ENCODE measurements at regions not wholly inside any gene's neighbourhood (a gene's known extent, or its start where the extent isn't known, plus 50 kb on each side); places are given as distances from the start of the nearest gene placed in this dataset.

- Histone ChIP-seq H3K9me2 (replicated peaks; ENCODE audit: insufficient read depth, low read length) (no peaks in the 10 kb centered on the region), H3K4me2 (ENCODE audit: low read depth, low read length, poor library complexity, severe bottlenecking) (no peak overlapping the region), H4K20me1 (ENCODE audit: insufficient read depth, low read depth, low read length) (no peaks in the 10 kb centered on the region), H3K9ac (ENCODE audit: low read length) (no peak overlapping the region), H3K9me3 (ENCODE audit: low read length) (no peaks in the 10 kb centered on the region), H3K27ac (ENCODE audit: low read length) (no peak overlapping the region), H3K4me3 (ENCODE audit: low read length) (no peak overlapping the region), H3K4me1 (ENCODE audit: low read length) (peaks cover 25% of the 10 kb centered on the region), H2AFZ (ENCODE audit: low read length) (no peak overlapping the region), H3K27me3 (ENCODE audit: low read length) (no peaks in the 10 kb centered on the region; the same call in 1 of the 2 replicates), H3K79me2 (ENCODE audit: low read length) (no peaks in the 10 kb centered on the region), H3K36me3 (ENCODE audit: insufficient read depth, low read length) (no peaks in the 10 kb centered on the region)
- no peak for DNase-seq
Measured at GRCh38 chr4:85416094-85416493, 58.9 kb upstream of the ARHGAP24 start.

GRCh38 chr4:85419103-85419502, 55.8 kb upstream of the ARHGAP24 start:
- no peak for DNase-seq
- H4K20me1 ChIP-seq (ENCODE audit: insufficient read depth, low read depth, low read length) = no peaks in the 10 kb centered on the region
- no peak overlapping the region for H3K9ac ChIP-seq (ENCODE audit: low read length)
- no peak overlapping the region for H2AFZ ChIP-seq (ENCODE audit: low read length)
- no peak overlapping the region for H3K27ac ChIP-seq (ENCODE audit: low read length)
- H3K4me2 ChIP-seq (ENCODE audit: low read depth, low read length, poor library complexity, severe bottlenecking) = no peak overlapping the region
- H3K9me2 ChIP-seq (replicated peaks; ENCODE audit: insufficient read depth, low read length) = no peaks in the 10 kb centered on the region
- H3K4me3 ChIP-seq (ENCODE audit: low read length) = no peak overlapping the region
- H3K4me1 ChIP-seq (ENCODE audit: low read length) = peaks cover 23% of the 10 kb centered on the region
- no peaks in the 10 kb centered on the region for H3K36me3 ChIP-seq (ENCODE audit: insufficient read depth, low read length)
- H3K9me3 ChIP-seq (ENCODE audit: low read length) = no peaks in the 10 kb centered on the region
- no peaks in the 10 kb centered on the region; the same call in 1 of the 2 replicates for H3K27me3 ChIP-seq (ENCODE audit: low read length)
- H3K79me2 ChIP-seq (ENCODE audit: low read length) = no peaks in the 10 kb centered on the region

GRCh38 chr4:85420831-85421230, 54.1 kb upstream of the ARHGAP24 start:
- no peak overlapping the region for H3K9ac ChIP-seq (ENCODE audit: low read length)
- no peak for DNase-seq
- H3K4me2 ChIP-seq (ENCODE audit: low read depth, low read length, poor library complexity, severe bottlenecking) = no peak overlapping the region
- no peaks in the 10 kb centered on the region for H3K36me3 ChIP-seq (ENCODE audit: insufficient read depth, low read length)
- no peaks in the 10 kb centered on the region for H3K79me2 ChIP-seq (ENCODE audit: low read length)
- H3K4me1 ChIP-seq (ENCODE audit: low read length) = peaks cover 23% of the 10 kb centered on the region
- H3K4me3 ChIP-seq (ENCODE audit: low read length) = no peak overlapping the region
- peak overlapping the region; percentile 55; the same call in 1 of the 2 replicates for H2AFZ ChIP-seq (ENCODE audit: low read length)
- no peaks in the 10 kb centered on the region for H4K20me1 ChIP-seq (ENCODE audit: insufficient read depth, low read depth, low read length)
- H3K9me3 ChIP-seq (ENCODE audit: low read length) = no peaks in the 10 kb centered on the region
- no peak overlapping the region for H3K27ac ChIP-seq (ENCODE audit: low read length)
- H3K9me2 ChIP-seq (replicated peaks; ENCODE audit: insufficient read depth, low read length) = no peaks in the 10 kb centered on the region
- H3K27me3 ChIP-seq (ENCODE audit: low read length) = no peaks in the 10 kb centered on the region; the same call in 1 of the 2 replicates

GRCh38 chr4:85423431-85423830, 51.5 kb upstream of the ARHGAP24 start:
- Histone ChIP-seq H3K9me2 (replicated peaks; ENCODE audit: insufficient read depth, low read length) (no peaks in the 10 kb centered on the region), H3K4me1 (ENCODE audit: low read length) (peaks cover 20% of the 10 kb centered on the region), H3K79me2 (ENCODE audit: low read length) (no peaks in the 10 kb centered on the region), H2AFZ (ENCODE audit: low read length) (no peak overlapping the region), H3K4me2 (ENCODE audit: low read depth, low read length, poor library complexity, severe bottlenecking) (no peak overlapping the region), H3K27me3 (ENCODE audit: low read length) (no peaks in the 10 kb centered on the region), H3K9me3 (ENCODE audit: low read length) (no peaks in the 10 kb centered on the region), H3K4me3 (ENCODE audit: low read length) (no peak overlapping the region), H4K20me1 (ENCODE audit: insufficient read depth, low read depth, low read length) (no peaks in the 10 kb centered on the region), H3K9ac (ENCODE audit: low read length) (no peak overlapping the region), H3K27ac (ENCODE audit: low read length) (no peak overlapping the region), H3K36me3 (ENCODE audit: insufficient read depth, low read length) (no peaks in the 10 kb centered on the region)
- DNase-seq = no peak

All from Karpas-422 (cell line).